IMR-90 (cell line): ENCODE measurements at regions not wholly inside any gene's neighbourhood (a gene's known extent, or its start where the extent isn't known, plus 50 kb on each side); places are given as distances from the start of the nearest gene placed in this dataset.

ENCODE experiments used
- ATAC-seq: fragments of 200-7000 bp; cut with Tn5 transposase; 2 replicates; pipeline ENCODE4 v1.9.1; 2020; ENCODE audit warnings: low read depth, mild to moderate bottlenecking, moderate library complexity
- BruUV-seq: library from RNA; stranded (reverse); fragments of 400-500 nt; replicated peaks from 2 replicates; lab custom pipeline; 2021; lab: Mats Ljungman, UMichigan
- CTCF ChIA-PET: fragments of 300-600 bp; formaldehyde crosslinking; extraction: SDS; loops from one replicate; lab custom pipeline; 2021; ENCODE audit warnings: antibody characterized with exemption; lab: Yijun Ruan, JAX
- POLR2A ChIA-PET: fragments of 300-600 bp; sonication (Branson Sonifier 250); formaldehyde crosslinking; loops from one replicate; lab custom pipeline; 2022; ENCODE audit warnings: antibody characterized with exemption; ENCODE audit not compliant: unreplicated experiment; lab: Charles Lee
- DNase-seq: peaks from one replicate; pipeline ENCODE4 v3.0.0; 2013
- H2AFZ ChIP-seq: replicated peaks from 2 replicates; pipeline ENCODE3; 2013; ENCODE audit warnings: low read length, mild to moderate bottlenecking; ENCODE audit not compliant: poor library complexity
- H2AK5ac ChIP-seq: 2 replicates; pipeline ENCODE4 v1.6.1; 2013; ENCODE audit warnings: low read depth, low read length, inconsistent platforms
- H2AK9ac ChIP-seq: replicated peaks from 2 replicates; pipeline ENCODE3; 2013; ENCODE audit warnings: mild to moderate bottlenecking, low read depth, low read length, moderate library complexity; ENCODE audit not compliant: poor library complexity
- H2BK120ac ChIP-seq: 2 replicates; pipeline ENCODE4 v1.6.1; 2013; ENCODE audit warnings: low read depth, low read length, inconsistent platforms
- H2BK15ac ChIP-seq: 3 replicates; pipeline ENCODE4 v1.6.1; 2013; ENCODE audit warnings: low read depth, low read length, inconsistent platforms
- H2BK20ac ChIP-seq: 2 replicates; pipeline ENCODE4 v1.6.1; 2013; ENCODE audit warnings: low read depth, mild to moderate bottlenecking, inconsistent platforms, low read length, moderate library complexity
- H2BK5ac ChIP-seq: 2 replicates; pipeline ENCODE4 v1.6.1; 2013; ENCODE audit warnings: mild to moderate bottlenecking, low read depth, low read length, inconsistent platforms; ENCODE audit not compliant: poor library complexity, severe bottlenecking
- H3K14ac ChIP-seq: replicated peaks from 2 replicates; pipeline ENCODE4 v1.6.1; 2013; ENCODE audit warnings: low read depth, low read length, inconsistent platforms
- H3K18ac ChIP-seq: 2 replicates; pipeline ENCODE4 v1.6.1; 2013; ENCODE audit warnings: low read depth, low read length, control low read depth
- H3K23ac ChIP-seq: 2 replicates; pipeline ENCODE4 v1.6.1; 2013; ENCODE audit warnings: low read depth, low read length, inconsistent platforms
- H3K27ac ChIP-seq: 2 replicates; pipeline ENCODE4 v1.5.1; 2013; ENCODE audit warnings: mild to moderate bottlenecking, control low read depth, low read length; ENCODE audit not compliant: insufficient read depth
- H3K27me3 ChIP-seq: 2 replicates; pipeline ENCODE4 v1.6.1; 2013; ENCODE audit warnings: low read length; ENCODE audit not compliant: control insufficient read depth, insufficient read depth
- H3K36me3 ChIP-seq: 2 replicates; pipeline ENCODE4 v1.6.1; 2013; ENCODE audit warnings: low read length, mixed read lengths; ENCODE audit not compliant: control insufficient read depth, insufficient read depth
- H3K4ac ChIP-seq: 2 replicates; pipeline ENCODE4 v1.6.1; 2013; ENCODE audit warnings: low read depth, low read length, inconsistent platforms
- H3K4me1 ChIP-seq: 2 replicates; pipeline ENCODE4 v1.6.1; 2013; ENCODE audit warnings: low read length, mixed read lengths; ENCODE audit not compliant: control insufficient read depth, insufficient read depth
- H3K4me2 ChIP-seq: 2 replicates; pipeline ENCODE4 v1.6.1; 2013; ENCODE audit warnings: low read depth, mild to moderate bottlenecking, control low read depth, low read length, moderate library complexity
- H3K4me3 ChIP-seq: 2 replicates; pipeline ENCODE4 v1.5.1; 2013; ENCODE audit warnings: low read depth, mild to moderate bottlenecking, control low read depth, low read length, moderate library complexity; ENCODE audit not compliant: insufficient read depth
- H3K56ac ChIP-seq: 2 replicates; pipeline ENCODE4 v1.6.1; 2013; ENCODE audit warnings: low read length, inconsistent platforms; ENCODE audit not compliant: insufficient read depth; ENCODE audit errors: extremely low read depth
- H3K79me1 ChIP-seq, 2 experiments: 2 replicates each; pipeline ENCODE4 v1.6.1; 2013; ENCODE audit warnings: low read length in 2 of 2, inconsistent platforms in 1 of 2, low read depth in 1 of 2
- H3K9ac ChIP-seq: 2 replicates; pipeline ENCODE4 v1.6.1; 2013; ENCODE audit warnings: low read depth, low read length, control low read depth
- H3K9me1 ChIP-seq: 2 replicates; pipeline ENCODE4 v1.6.1; 2013; ENCODE audit warnings: low read length, inconsistent platforms; ENCODE audit not compliant: insufficient read depth
- H3K9me3 ChIP-seq: 2 replicates; pipeline ENCODE4 v1.6.1; 2013; ENCODE audit warnings: low read length; ENCODE audit not compliant: control insufficient read depth, insufficient read depth
- H4K20me1 ChIP-seq: 2 replicates; pipeline ENCODE4 v1.6.1; 2013; ENCODE audit warnings: low read length, inconsistent platforms; ENCODE audit not compliant: insufficient read depth
- H4K5ac ChIP-seq: 2 replicates; pipeline ENCODE4 v1.6.1; 2013; ENCODE audit warnings: mild to moderate bottlenecking, low read depth, low read length, control low read depth
- H4K8ac ChIP-seq, 2 experiments: 2 replicates each; pipeline ENCODE4 v1.6.1; 2013; ENCODE audit warnings: low read depth in 2 of 2, low read length in 2 of 2, control low read depth in 1 of 2, inconsistent platforms in 1 of 2
- H4K91ac ChIP-seq: 2 replicates; pipeline ENCODE4 v1.6.1; 2013; ENCODE audit warnings: low read depth, low read length, inconsistent platforms; ENCODE audit not compliant: insufficient read depth
- CEBPB ChIP-seq: IDR thresholded peaks from 2 replicates; pipeline ENCODE4 v1.6.1; 2012; ENCODE audit warnings: low read depth, low read length, improper control_type of control experiment
- CHD1 ChIP-seq: IDR thresholded peaks from 2 replicates; pipeline ENCODE4 v1.6.1; 2012; ENCODE audit warnings: low read depth, low read length, improper control_type of control experiment
- MAZ ChIP-seq: IDR thresholded peaks from 2 replicates; pipeline ENCODE4 v1.6.1; 2012; ENCODE audit warnings: low read depth, mild to moderate bottlenecking, low read length, improper control_type of control experiment, moderate library complexity, borderline replicate concordance
- RAD21 ChIP-seq: IDR thresholded peaks from 2 replicates; pipeline ENCODE4 v1.6.1; 2012; ENCODE audit warnings: low read length, improper control_type of control experiment
- RFX5 ChIP-seq: IDR thresholded peaks from 2 replicates; pipeline ENCODE4 v1.8.0; 2012; ENCODE audit warnings: low read depth, mild to moderate bottlenecking, low read length, moderate library complexity
- SMC3 ChIP-seq: fragments of 150-350 bp; IDR thresholded peaks from 2 replicates; pipeline ENCODE4 v1.6.1; 2016; ENCODE audit warnings: low read depth, mild to moderate bottlenecking, antibody characterized with exemption, low read length, moderate library complexity
- WGBS, 2 experiments: methylation state at CpG; one replicate each; pipeline versions ENCODE4 v1.1.5 to v1.1.7; 2013; ENCODE audit warnings: missing lambda C conversion rate in 2 of 2; ENCODE audit not compliant: insufficient read length in 1 of 2; ENCODE audit errors: extremely low coverage in 2 of 2; 5-methylcytosine and 5-hydroxymethylcytosine counted together
- dilution Hi-C: fragments of 300-500 bp; cut with HindIII; formaldehyde crosslinking; loops from one replicate; pipeline ENCODE4 v1.14.3; 2018; ENCODE audit warnings: low sequenced_read_pairs; ENCODE audit not compliant: unreplicated experiment
- in situ Hi-C: fragments of 300-500 bp; cut with MboI; formaldehyde crosslinking; loops from 3 replicates; pipeline ENCODE4 v1.14.3; 2019; ENCODE audit warnings: low sequenced_read_pairs, inconsistent platforms, mixed read lengths
- intact Hi-C: fragments of 100-400 bp; cut with micrococcal nuclease; formaldehyde crosslinking; loops from 2 replicates; pipeline ENCODE4 v1.10.0; 2022
- TF ChIP-seq, protein P1 (sequence below): fragments of 150-350 bp; IDR thresholded peaks from 2 replicates; pipeline ENCODE4 v1.6.1; 2016; ENCODE audit warnings: low read depth, mild to moderate bottlenecking, low read length, moderate library complexity, borderline replicate concordance

DNA sequence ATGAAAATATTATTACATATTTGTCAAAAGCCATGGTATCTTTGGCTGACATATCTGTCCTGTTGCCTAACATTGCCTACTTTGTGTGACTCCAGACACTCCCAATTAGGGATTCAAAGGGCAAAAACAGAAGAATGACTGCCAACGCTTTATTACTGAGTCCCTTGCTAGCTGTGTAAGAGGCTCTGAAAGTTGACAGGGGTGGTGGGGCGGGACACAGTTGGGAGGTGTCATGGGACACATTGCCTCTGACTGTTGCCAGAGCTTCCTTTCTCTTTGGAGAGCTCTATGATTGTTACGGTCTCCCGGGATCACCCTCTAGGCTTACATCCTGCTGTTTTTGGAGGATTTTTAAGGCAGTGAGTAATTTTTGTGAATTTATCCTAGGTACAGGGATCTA, 249.6 kb upstream of the ACVR2A start:
- POLR2A ChIA-PET = interaction anchor here (0.6 kb wide), 1 partner anchor 272 kb away, joined by 4 read pairs; no protein-coding TSS in a partner anchor
- H3K18ac ChIP-seq = no peak overlapping the region
- dilution Hi-C loops (no loop called here), in situ Hi-C loops (no loop called here), intact Hi-C loops (no loop called here)
- H2AK9ac ChIP-seq = no peak overlapping the region
- H2BK120ac ChIP-seq = no peak overlapping the region
- no peak overlapping the region for H3K9ac ChIP-seq
- DNase-seq (no peak), ATAC-seq (no peak)
- no peak overlapping the region for H2BK20ac ChIP-seq
- no peaks in the 10 kb centered on the region for H4K20me1 ChIP-seq
- WGBS, 2 experiments = no CpG with 5 or more reads among the region's 4 CpGs
- H4K5ac ChIP-seq = no peak overlapping the region
- CTCF ChIA-PET = no interaction called here
- H2BK5ac ChIP-seq = no peak overlapping the region
- H3K23ac ChIP-seq = no peak overlapping the region
- H3K56ac ChIP-seq = no peak overlapping the region
- no peak overlapping the region for H2AFZ ChIP-seq
- H3K27me3 ChIP-seq = no peaks in the 10 kb centered on the region
- H3K4me2 ChIP-seq = no peak overlapping the region
- H3K36me3 ChIP-seq = no peaks in the 10 kb centered on the region
- no peak overlapping the region for H3K4me3 ChIP-seq
- no peak overlapping the region for H2BK15ac ChIP-seq
- BruUV-seq = no TSS peak
- H3K27ac ChIP-seq = no peak overlapping the region
- H4K91ac ChIP-seq = no peak overlapping the region
- no peaks in the 10 kb centered on the region for H3K79me1 ChIP-seq
- no peak overlapping the region for H3K14ac ChIP-seq
- H4K8ac ChIP-seq = no peak overlapping the region
- H3K4ac ChIP-seq = no peak overlapping the region
- H3K4me1 ChIP-seq = no peaks in the 10 kb centered on the region
- H3K9me1 ChIP-seq = no peaks in the 10 kb centered on the region
- TF ChIP-seq RFX5 (no peak), CHD1 (no peak), RAD21 (no peak), MAZ (no peak), SMC3 (no peak), CEBPB (no peak)
- TF ChIP-seq, protein P1, sequence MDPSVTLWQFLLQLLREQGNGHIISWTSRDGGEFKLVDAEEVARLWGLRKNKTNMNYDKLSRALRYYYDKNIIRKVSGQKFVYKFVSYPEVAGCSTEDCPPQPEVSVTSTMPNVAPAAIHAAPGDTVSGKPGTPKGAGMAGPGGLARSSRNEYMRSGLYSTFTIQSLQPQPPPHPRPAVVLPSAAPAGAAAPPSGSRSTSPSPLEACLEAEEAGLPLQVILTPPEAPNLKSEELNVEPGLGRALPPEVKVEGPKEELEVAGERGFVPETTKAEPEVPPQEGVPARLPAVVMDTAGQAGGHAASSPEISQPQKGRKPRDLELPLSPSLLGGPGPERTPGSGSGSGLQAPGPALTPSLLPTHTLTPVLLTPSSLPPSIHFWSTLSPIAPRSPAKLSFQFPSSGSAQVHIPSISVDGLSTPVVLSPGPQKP = no peak
- no peak overlapping the region for H2AK5ac ChIP-seq
- peaks cover 6% of the 10 kb centered on the region; the same call in 1 of the 2 replicates for H3K9me3 ChIP-seq
